SK-N-SH (cell line): ENCODE measurements at regions not wholly inside any gene's neighbourhood (a gene's known extent, or its start where the extent isn't known, plus 50 kb on each side); places are given as distances from the start of the nearest gene placed in this dataset.

Source experiments
- CTCF ChIA-PET: fragments of 300-600, 350-600 bp; formaldehyde crosslinking; extraction: SDS; loops from one replicate; lab custom pipeline; 2021; lab: Yijun Ruan, JAX
- POLR2A ChIA-PET: fragments of 350-600 bp; sonication (Branson Sonifier 250); formaldehyde crosslinking; extraction: SDS; loops from one replicate; lab custom pipeline; 2020; ENCODE audit warnings: antibody characterized with exemption, inconsistent platforms; lab: Yijun Ruan, JAX
- DNase-seq: peaks from one replicate; pipeline ENCODE4 v3.0.0; 2012
- H2AFZ ChIP-seq: fragments of 200-600 bp; sonication (generic); 2 replicates; pipeline ENCODE4 v1.8.1; 2016; ENCODE audit warnings: antibody characterized with exemption, mild to moderate bottlenecking, low read depth
- H3F3A ChIP-seq: fragments of 200-600 bp; sonication (generic); replicated peaks from 2 replicates; pipeline ENCODE3; 2016; ENCODE audit warnings: antibody characterized with exemption, mild to moderate bottlenecking; ENCODE audit not compliant: insufficient read depth
- H3K27ac ChIP-seq, 2 experiments: fragments of 200-500 bp in 1 of 2; fragments of 200-600 bp in 1 of 2; sonication (Bioruptor generic) in 1 of 2; sonication (generic), shearing (Covaris generic) in 1 of 2; 2 replicates each; pipeline versions ENCODE4 v1.5.1 to v1.6.1; 2014 to 2016; ENCODE audit warnings: low read depth in 2 of 2, inconsistent platforms in 1 of 2, low read length in 1 of 2, mild to moderate bottlenecking in 1 of 2, mixed read lengths in 1 of 2
- H3K27me3 ChIP-seq: fragments of 200-600 bp; sonication (generic), shearing (Covaris generic); 2 replicates; pipeline ENCODE4 v1.6.1; 2016; ENCODE audit warnings: mixed run types; ENCODE audit not compliant: insufficient read depth
- H3K36me3 ChIP-seq, 2 experiments: fragments of 200-500 bp in 1 of 2; fragments of 200-600 bp in 1 of 2; sonication (Bioruptor generic) in 1 of 2; sonication (generic) in 1 of 2; replicated peaks in 1 of 2; 2 replicates each; pipeline versions ENCODE3 to v1.5.1; 2014 to 2016; ENCODE audit warnings: low read length in 1 of 2, mild to moderate bottlenecking in 1 of 2; ENCODE audit not compliant: insufficient read depth in 2 of 2, control insufficient read depth in 1 of 2
- H3K4me1 ChIP-seq, 2 experiments: fragments of 200-500 bp in 1 of 2; fragments of 200-600 bp in 1 of 2; sonication (Bioruptor generic) in 1 of 2; sonication (generic), shearing (Covaris generic) in 1 of 2; 2 replicates each; pipeline versions ENCODE4 v1.5.1 to v1.6.1; 2014 to 2016; ENCODE audit warnings: low read depth in 1 of 2, low read length in 1 of 2, mixed run types in 1 of 2; ENCODE audit not compliant: insufficient read depth in 2 of 2, control insufficient read depth in 1 of 2
- H3K4me2 ChIP-seq: fragments of 200-600 bp; sonication (generic), shearing (Covaris generic); 2 replicates; pipeline ENCODE4 v1.6.1; 2017; ENCODE audit warnings: mixed run types
- H3K4me3 ChIP-seq, 2 experiments: fragments of 200-500 bp in 1 of 2; fragments of 200-600 bp in 1 of 2; sonication (Bioruptor generic) in 1 of 2; sonication (generic), shearing (Covaris generic) in 1 of 2; 2 replicates each; pipeline versions ENCODE4 v1.5.1 to v1.8.1; 2014 to 2016; ENCODE audit warnings: low read depth in 2 of 2, inconsistent platforms in 1 of 2, low read length in 1 of 2, mild to moderate bottlenecking in 1 of 2, mixed read lengths in 1 of 2, moderate library complexity in 1 of 2
- H3K79me2 ChIP-seq: fragments of 200-600 bp; sonication (generic); 2 replicates; pipeline ENCODE4 v1.8.1; 2017; ENCODE audit warnings: mild to moderate bottlenecking; ENCODE audit not compliant: insufficient read depth
- H3K9ac ChIP-seq: fragments of 200-600 bp; sonication (generic); 2 replicates; pipeline ENCODE4 v1.6.1; 2017; ENCODE audit warnings: mixed run types
- H3K9me2 ChIP-seq: fragments of 200-600 bp; sonication (generic); 2 replicates; pipeline ENCODE4 v1.6.1; 2017; ENCODE audit warnings: mixed run types
- H3K9me3 ChIP-seq: fragments of 200-600 bp; sonication (generic); 2 replicates; pipeline ENCODE4 v1.6.1; 2017; ENCODE audit warnings: mixed run types, mild to moderate bottlenecking, moderate library complexity
- H4K20me1 ChIP-seq: fragments of 200-600 bp; sonication (generic); 2 replicates; pipeline ENCODE4 v1.6.1; 2017; ENCODE audit warnings: mild to moderate bottlenecking, mixed run types; ENCODE audit not compliant: insufficient read depth
- EP300 ChIP-seq, 2 experiments: IDR thresholded peaks; 2 replicates each; pipeline versions ENCODE4 v1.4.0 to v1.6.1; 2012; ENCODE audit warnings: borderline replicate concordance in 1 of 2, low read depth in 1 of 2, low read length in 1 of 2
- FOSL2 ChIP-seq: IDR thresholded peaks from 2 replicates; pipeline ENCODE4 v1.4.0; 2012; ENCODE audit warnings: low read depth, mild to moderate bottlenecking, moderate library complexity, borderline replicate concordance
- GABPA ChIP-seq: IDR thresholded peaks from 2 replicates; pipeline ENCODE4 v1.4.0; 2012; ENCODE audit warnings: low read depth, mild to moderate bottlenecking
- GATA2 ChIP-seq: sonication (generic); formaldehyde crosslinking; IDR thresholded peaks from 2 replicates; pipeline ENCODE4 v1.5.0; 2020; ENCODE audit warnings: mild to moderate bottlenecking, missing genetic modification reagents
- JUND ChIP-seq: IDR thresholded peaks from 2 replicates; pipeline ENCODE4 v1.4.0; 2012
- MXI1 ChIP-seq: IDR thresholded peaks from 2 replicates; pipeline ENCODE4 v1.6.1; 2012; ENCODE audit warnings: mild to moderate bottlenecking, low read depth, low read length, improper control_type of control experiment
- NFIC ChIP-seq: IDR thresholded peaks from 2 replicates; pipeline ENCODE4 v1.4.0; 2012; ENCODE audit warnings: borderline replicate concordance
- NRF1 ChIP-seq: IDR thresholded peaks from 2 replicates; pipeline ENCODE4 v1.6.1; 2012; ENCODE audit warnings: low read depth, mild to moderate bottlenecking, low read length
- RAD21 ChIP-seq: IDR thresholded peaks from 2 replicates; pipeline ENCODE4 v1.6.1; 2012; ENCODE audit warnings: mild to moderate bottlenecking, low read length
- RCOR1 ChIP-seq: fragments of 150-350 bp; IDR thresholded peaks from 2 replicates; pipeline ENCODE4 v1.6.1; 2017; ENCODE audit warnings: antibody characterized with exemption, low read length
- RFX5 ChIP-seq: IDR thresholded peaks from 2 replicates; pipeline ENCODE4 v1.6.1; 2012; ENCODE audit warnings: mild to moderate bottlenecking, improper control_type of control experiment, low read length
- RXRA ChIP-seq: IDR thresholded peaks from 2 replicates; pipeline ENCODE4 v1.4.0; 2012; ENCODE audit warnings: low read depth, mild to moderate bottlenecking, borderline replicate concordance
- SIN3A ChIP-seq: IDR thresholded peaks from 2 replicates; pipeline ENCODE4 v1.6.1; 2012; ENCODE audit warnings: low read depth, mild to moderate bottlenecking, low read length, moderate library complexity, borderline replicate concordance
- TAF1 ChIP-seq: IDR thresholded peaks from 2 replicates; pipeline ENCODE4 v1.6.1; 2012; ENCODE audit warnings: low read depth, mild to moderate bottlenecking, low read length, moderate library complexity, borderline replicate concordance
- TCF12 ChIP-seq: IDR thresholded peaks from 2 replicates; pipeline ENCODE4 v1.4.0; 2012
- YY1 ChIP-seq: IDR thresholded peaks from 2 replicates; pipeline ENCODE4 v1.4.0; 2012; ENCODE audit warnings: low read depth, mild to moderate bottlenecking
- WGBS: methylation state at CpG from one replicate; pipeline ENCODE4 v1.1.6; 2017; ENCODE audit warnings: low lambda C conversion rate; 5-methylcytosine and 5-hydroxymethylcytosine counted together
- TF ChIP-seq, protein P1 (sequence below): IDR thresholded peaks from 2 replicates; pipeline ENCODE4 v1.4.0; 2012; ENCODE audit warnings: low read depth, borderline replicate concordance
- TF ChIP-seq, protein P2 (sequence below): fragments of 150-350 bp; IDR thresholded peaks from 2 replicates; pipeline ENCODE4 v1.6.1; 2017; ENCODE audit warnings: antibody characterized with exemption, low read length, low read depth, borderline replicate concordance
- TF ChIP-seq, protein P3 (sequence below): fragments of 150-350 bp; IDR thresholded peaks from 2 replicates; pipeline ENCODE4 v1.6.1; 2016; ENCODE audit warnings: mild to moderate bottlenecking, low read depth, low read length

DNA sequence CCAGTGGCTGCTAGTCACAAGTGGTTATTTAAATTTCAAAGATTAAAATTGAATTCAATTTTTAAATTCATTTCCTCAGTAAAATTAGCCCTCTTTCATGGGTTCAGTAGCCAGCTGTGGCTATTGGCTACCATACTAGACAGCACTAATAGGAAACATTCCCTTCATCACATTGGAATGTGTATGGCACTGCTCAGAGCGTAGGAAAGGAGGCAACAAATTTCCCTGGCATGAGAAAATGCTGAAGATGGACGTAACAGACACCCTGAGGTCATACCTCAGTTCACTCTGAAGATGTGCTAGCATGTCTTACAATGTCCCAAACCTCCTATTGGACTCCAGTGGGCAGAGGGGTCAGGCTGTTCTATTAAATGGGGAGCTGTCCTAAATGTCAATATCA lies 96.4 kb downstream of the C1QL2 start (continued):
- TF ChIP-seq GABPA (no peak), FOSL2 (no peak), RCOR1 (no peak)

DNA sequence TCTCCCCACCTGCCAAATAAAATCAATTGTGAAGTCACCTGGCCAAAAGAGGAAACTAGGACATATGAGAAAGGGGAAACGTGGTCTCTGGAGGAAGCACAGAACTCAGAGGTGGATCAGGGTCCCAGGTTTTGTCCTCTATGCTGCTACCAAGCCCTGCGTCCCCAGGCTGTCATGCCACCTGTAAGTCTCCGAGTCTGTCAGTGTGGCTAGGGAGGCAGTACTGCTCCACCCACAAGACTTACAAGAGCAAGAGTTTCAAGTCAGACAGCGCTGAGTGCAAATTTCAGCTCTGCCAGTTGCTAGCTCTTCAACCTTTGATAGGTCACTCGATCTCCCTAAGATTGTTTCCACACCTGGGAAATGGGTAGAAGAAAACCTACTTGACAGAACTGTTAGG lies 98.6 kb downstream of the C1QL2 start:
- Histone ChIP-seq H3K4me3 (no peak overlapping the region), H2AFZ (no peak overlapping the region), H3K4me1 (no peaks in the 10 kb centered on the region), H3K79me2 (no peaks in the 10 kb centered on the region), H3K27me3 (no peaks in the 10 kb centered on the region), H4K20me1 (no peaks in the 10 kb centered on the region), H3K9ac (no peak overlapping the region), H3K27ac (no peak overlapping the region), H3F3A (no peaks in the 10 kb centered on the region), H3K9me2 (no peaks in the 10 kb centered on the region), H3K4me2 (no peak overlapping the region), H3K9me3 (no peaks in the 10 kb centered on the region), H3K36me3 (no peaks in the 10 kb centered on the region)
- POLR2A ChIA-PET = no interaction called here
- CTCF ChIA-PET = no interaction called here
- no peak for TF ChIP-seq RAD21
- TF ChIP-seq TAF1 = no peak
- no peak for TF ChIP-seq SIN3A
- TF ChIP-seq FOSL2 = no peak
- no peak for TF ChIP-seq MXI1
- TF ChIP-seq, protein P1, sequence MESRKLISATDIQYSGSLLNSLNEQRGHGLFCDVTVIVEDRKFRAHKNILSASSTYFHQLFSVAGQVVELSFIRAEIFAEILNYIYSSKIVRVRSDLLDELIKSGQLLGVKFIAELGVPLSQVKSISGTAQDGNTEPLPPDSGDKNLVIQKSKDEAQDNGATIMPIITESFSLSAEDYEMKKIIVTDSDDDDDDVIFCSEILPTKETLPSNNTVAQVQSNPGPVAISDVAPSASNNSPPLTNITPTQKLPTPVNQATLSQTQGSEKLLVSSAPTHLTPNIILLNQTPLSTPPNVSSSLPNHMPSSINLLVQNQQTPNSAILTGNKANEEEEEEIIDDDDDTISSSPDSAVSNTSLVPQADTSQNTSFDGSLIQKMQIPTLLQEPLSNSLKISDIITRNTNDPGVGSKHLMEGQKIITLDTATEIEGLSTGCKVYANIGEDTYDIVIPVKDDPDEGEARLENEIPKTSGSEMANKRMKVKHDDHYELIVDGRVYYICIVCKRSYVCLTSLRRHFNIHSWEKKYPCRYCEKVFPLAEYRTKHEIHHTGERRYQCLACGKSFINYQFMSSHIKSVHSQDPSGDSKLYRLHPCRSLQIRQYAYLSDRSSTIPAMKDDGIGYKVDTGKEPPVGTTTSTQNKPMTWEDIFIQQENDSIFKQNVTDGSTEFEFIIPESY = no peak
- TF ChIP-seq RFX5 = no peak
- TF ChIP-seq RXRA = no peak
- TF ChIP-seq TCF12 = no peak
- TF ChIP-seq NRF1 = no peak
- TF ChIP-seq, protein P2, sequence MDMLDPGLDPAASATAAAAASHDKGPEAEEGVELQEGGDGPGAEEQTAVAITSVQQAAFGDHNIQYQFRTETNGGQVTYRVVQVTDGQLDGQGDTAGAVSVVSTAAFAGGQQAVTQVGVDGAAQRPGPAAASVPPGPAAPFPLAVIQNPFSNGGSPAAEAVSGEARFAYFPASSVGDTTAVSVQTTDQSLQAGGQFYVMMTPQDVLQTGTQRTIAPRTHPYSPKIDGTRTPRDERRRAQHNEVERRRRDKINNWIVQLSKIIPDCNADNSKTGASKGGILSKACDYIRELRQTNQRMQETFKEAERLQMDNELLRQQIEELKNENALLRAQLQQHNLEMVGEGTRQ = no peak
- 5% methylated on average over 5 of the region's 5 CpGs for WGBS
- DNase-seq = no peak

DNA sequence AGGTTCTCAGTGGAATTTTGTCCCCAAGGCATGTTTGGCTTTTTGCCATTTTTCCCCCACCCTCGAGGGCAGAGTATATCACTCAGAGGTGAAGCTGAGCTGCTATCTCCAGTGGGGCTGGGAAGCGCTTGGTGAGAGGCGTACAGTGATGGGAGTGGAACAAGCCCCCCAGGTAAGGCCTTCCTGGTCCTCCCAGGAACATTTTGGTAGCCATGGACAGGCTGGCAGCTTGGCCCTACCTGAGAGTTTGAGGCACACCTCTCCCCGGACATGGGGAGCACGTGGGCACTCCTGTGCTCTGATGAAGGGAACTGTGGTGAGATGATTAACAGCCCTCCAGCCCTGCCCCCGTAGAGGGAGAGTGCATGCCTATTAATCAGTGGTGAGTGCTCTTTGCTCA lies 99.3 kb downstream of the C1QL2 start:
- POLR2A ChIA-PET = no interaction called here
- 12% methylated on average over 6 of the region's 6 CpGs for WGBS
- H3K4me1 ChIP-seq = no peaks in the 10 kb centered on the region
- no peaks in the 10 kb centered on the region for H3K36me3 ChIP-seq
- H3K4me2 ChIP-seq = no peak overlapping the region
- no peaks in the 10 kb centered on the region for H4K20me1 ChIP-seq
- H3K9me2 ChIP-seq = no peaks in the 10 kb centered on the region
- H3F3A ChIP-seq = no peaks in the 10 kb centered on the region
- DNase-seq = no peak
- no peak for TF ChIP-seq EP300 (IDR thresholded peaks at IDR 0.05; ENCODE audit: borderline replicate concordance in 1 of 2, low read depth in 1 of 2, low read length in 1 of 2)
- no peak for TF ChIP-seq GATA2
- no peak for TF ChIP-seq RFX5
- TF ChIP-seq, protein P3, sequence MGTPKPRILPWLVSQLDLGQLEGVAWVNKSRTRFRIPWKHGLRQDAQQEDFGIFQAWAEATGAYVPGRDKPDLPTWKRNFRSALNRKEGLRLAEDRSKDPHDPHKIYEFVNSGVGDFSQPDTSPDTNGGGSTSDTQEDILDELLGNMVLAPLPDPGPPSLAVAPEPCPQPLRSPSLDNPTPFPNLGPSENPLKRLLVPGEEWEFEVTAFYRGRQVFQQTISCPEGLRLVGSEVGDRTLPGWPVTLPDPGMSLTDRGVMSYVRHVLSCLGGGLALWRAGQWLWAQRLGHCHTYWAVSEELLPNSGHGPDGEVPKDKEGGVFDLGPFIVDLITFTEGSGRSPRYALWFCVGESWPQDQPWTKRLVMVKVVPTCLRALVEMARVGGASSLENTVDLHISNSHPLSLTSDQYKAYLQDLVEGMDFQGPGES = no peak
- TF ChIP-seq JUND = no peak
- no peak for TF ChIP-seq YY1
- TF ChIP-seq NRF1 = no peak
- TF ChIP-seq RCOR1 = no peak
- TF ChIP-seq NFIC = no peak
- no peak overlapping the region for H3K27ac ChIP-seq
- H3K79me2 ChIP-seq = no peaks in the 10 kb centered on the region
- no peak overlapping the region for H3K9ac ChIP-seq
- H3K9me3 ChIP-seq = no peaks in the 10 kb centered on the region
- H3K27me3 ChIP-seq = no peaks in the 10 kb centered on the region
- H3K4me3 ChIP-seq = no peak overlapping the region
- no peak overlapping the region for H2AFZ ChIP-seq
- CTCF ChIA-PET = no interaction called here
